Kidney glomerular epithelial cell (primary cell): ENCODE measurements at regions not wholly inside any gene's neighbourhood (a gene's known extent, or its start where the extent isn't known, plus 50 kb on each side); places are given as distances from the start of the nearest gene placed in this dataset.
"Not testable (repeated sequence)": the region's sequence is repeated elsewhere in the genome, so short reads cannot be mapped to it uniquely, and the experiment has no call there.

ENCODE experiments used
- DNase-seq: peaks from one replicate; lab custom pipeline; 2025; lab: John Stamatoyannopoulos, UW

GRCh38 chr15:31219221-31219620, 107.4 kb upstream of the KLF13 start:
- DNase-seq: no peak

- no peak for DNase-seq
Observed at GRCh38 chr15:31221936-31222515, 104.6 kb upstream of the KLF13 start.

GRCh38 chr15:31222773-31223341, 103.8 kb upstream of the KLF13 start:
- DNase-seq: no peak

GRCh38 chr15:31223478-31224350, 102.9 kb upstream of the KLF13 start:
- no peak for DNase-seq

- DNase-seq: not testable (repeated sequence)
Observed at GRCh38 chr15:31224661-31225060, 102.0 kb upstream of the KLF13 start.

GRCh38 chr15:31225356-31225955, 101.2 kb upstream of the KLF13 start:
- DNase-seq: no peak

- DNase-seq: no peak
Observed at GRCh38 chr15:31226021-31226420, 100.6 kb upstream of the KLF13 start.

GRCh38 chr15:31227235-31227634, 99.4 kb upstream of the KLF13 start:
- no peak for DNase-seq

GRCh38 chr15:31228011-31228484, 98.6 kb upstream of the KLF13 start:
- DNase-seq: no peak

- no peak for DNase-seq
Observed at GRCh38 chr15:31228980-31229826, 97.4 kb upstream of the KLF13 start.

GRCh38 chr15:31230630-31231485, 95.8 kb upstream of the KLF13 start:
- no peak for DNase-seq

GRCh38 chr15:31234815-31235214, 91.8 kb upstream of the KLF13 start:
- no peak for DNase-seq

- DNase-seq: no peak
Observed at GRCh38 chr15:31235311-31236183, 91.1 kb upstream of the KLF13 start.

- DNase-seq: peak; percentile 70
Observed at GRCh38 chr15:31236184-31237042, 90.2 kb upstream of the KLF13 start.

- no peak for DNase-seq
Observed at GRCh38 chr15:31237043-31237324, 89.7 kb upstream of the KLF13 start.

GRCh38 chr15:31238906-31239305, 87.7 kb upstream of the KLF13 start:
- no peak for DNase-seq

- DNase-seq: no peak
Observed at GRCh38 chr15:31239409-31239808, 87.2 kb upstream of the KLF13 start.

GRCh38 chr15:31241888-31242522, 84.6 kb upstream of the KLF13 start:
- no peak for DNase-seq

GRCh38 chr15:31243895-31244294, 82.7 kb upstream of the KLF13 start:
- DNase-seq: no peak
